GOT3 (cell line): ENCODE measurements at regions not wholly inside any gene's neighbourhood (a gene's known extent, or its start where the extent isn't known, plus 50 kb on each side); places are given as distances from the start of the nearest gene placed in this dataset.
"Not testable (repeated sequence)": the region's sequence is repeated elsewhere in the genome, so short reads cannot be mapped to it uniquely, and the experiment has no call there.

Source experiments
- DNase-seq: peaks from one replicate; lab custom pipeline; 2025; ENCODE audit warnings: mixed read lengths; lab: John Stamatoyannopoulos, UW

DNA sequence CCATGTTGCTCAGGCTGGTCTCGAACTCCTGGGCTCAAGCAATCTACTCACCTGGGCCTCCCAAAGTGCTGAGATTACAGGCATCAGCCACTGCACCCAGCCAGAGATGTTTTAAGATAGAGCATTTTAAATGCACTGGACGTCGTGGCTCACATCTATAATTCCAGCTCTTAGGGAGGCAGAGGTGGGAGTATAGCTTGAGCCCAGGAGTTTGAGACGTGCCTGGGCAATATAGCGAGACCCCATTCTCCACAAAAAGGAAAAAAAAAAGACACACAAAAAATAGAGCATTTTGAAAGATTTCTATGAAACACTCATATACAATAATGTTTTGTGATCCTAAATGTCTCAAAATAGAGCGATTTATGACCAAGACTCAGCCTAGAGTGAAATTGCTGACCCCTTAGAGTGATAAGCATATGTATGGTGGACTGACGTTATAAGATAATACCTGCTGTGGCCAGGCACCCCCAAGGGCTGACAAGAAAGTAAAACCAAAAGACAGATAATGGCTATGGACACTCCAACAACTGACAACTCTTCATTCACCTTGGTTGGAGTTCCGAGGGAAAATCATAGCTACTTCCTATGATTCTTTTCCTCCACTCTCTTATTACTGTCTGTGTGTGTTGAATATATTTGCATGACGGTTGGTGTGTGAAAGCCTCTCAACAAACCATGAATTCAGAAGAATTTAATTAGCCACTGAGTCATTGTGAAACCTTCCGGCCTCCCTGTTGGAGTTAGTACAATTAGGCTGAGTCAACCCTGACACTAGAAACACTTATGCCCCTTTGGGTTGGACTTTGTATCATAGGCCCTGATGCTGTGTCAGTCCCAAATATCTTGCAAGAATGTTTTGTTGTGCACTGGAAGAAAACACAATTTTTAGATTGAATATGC, 526.5 kb upstream of the NUDT12 start:
- no peak for DNase-seq

DNA sequence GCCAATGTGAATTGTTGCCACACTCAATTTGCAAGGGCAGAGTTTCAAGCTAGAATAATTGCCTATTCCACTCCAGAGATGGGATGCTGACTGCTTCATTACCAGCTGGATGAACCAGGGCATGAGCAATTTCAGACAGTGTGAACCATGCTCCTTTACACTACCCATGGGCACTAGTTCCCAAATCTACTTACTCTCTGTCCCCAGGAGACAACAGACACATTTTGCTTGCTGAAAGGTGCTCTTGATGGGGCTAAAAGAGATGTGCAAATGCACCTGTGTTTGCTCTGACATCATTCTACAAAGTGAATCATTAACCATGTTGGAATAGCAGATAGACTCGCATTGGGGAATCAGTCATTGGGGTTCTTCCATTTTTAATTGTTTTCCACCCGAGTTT, 522.3 kb upstream of the NUDT12 start:
- no peak for DNase-seq

DNA sequence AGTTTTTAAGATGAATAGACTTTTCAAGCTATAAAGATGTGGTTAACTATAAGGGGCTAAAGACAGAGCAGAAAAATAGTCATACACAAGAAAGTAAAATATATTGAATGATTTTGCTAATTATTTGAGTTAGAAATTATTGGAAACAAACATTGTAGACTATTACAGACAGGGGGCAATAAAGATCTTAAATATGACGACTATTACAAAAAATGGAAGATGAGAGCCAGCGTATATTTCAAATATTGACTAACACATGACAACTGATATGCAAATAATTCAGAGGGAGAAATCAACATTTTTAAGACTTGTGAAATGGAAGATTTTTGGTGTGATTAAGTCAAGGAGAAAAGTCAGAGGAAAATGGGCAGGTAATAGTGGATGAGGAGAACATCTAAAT, 520.2 kb upstream of the NUDT12 start:
- DNase-seq, result no peak

DNA sequence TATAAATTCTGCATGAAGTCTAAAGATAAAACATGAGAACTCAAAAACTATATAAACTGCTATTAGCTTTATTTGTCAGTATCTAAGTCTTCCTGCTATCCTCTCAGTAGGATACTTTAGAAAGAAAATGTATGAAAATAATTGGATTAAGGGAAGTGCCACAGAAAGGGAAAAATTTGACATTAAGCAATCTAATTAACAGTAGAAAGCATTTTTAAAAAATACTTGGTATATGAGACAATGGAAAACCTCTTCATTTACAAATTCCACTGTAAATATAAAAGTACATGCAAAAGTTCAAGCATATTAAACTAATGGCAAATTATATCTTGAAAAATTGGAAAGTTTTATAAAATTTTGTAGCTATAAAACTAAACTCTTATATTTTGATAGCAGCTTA, 518.6 kb upstream of the NUDT12 start:
- no peak for DNase-seq

DNA sequence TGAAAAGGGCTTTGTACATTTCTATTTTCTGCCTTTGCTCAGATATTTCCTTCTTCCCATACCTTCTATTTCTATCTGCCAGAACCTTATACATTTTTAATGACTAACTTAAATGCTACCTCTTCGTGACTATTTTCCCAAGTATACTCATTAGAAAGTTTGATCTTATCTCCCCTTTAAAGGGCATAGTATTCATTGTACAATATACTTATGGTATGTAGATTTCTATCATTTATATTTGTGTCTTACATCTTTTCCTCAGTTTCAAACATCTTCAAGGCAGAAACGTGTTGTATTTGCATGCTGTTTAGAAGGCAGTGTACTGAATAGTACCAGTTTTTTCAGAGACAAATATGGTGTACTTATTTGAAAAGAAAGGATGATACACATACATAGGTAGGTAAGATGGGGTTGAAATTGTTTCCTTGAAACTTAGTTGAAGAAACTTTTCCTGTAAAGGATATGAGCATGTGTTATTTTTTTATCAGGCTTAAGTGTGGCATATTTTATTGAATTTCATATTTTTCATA, 518.1 kb upstream of the NUDT12 start:
- no peak for DNase-seq

DNA sequence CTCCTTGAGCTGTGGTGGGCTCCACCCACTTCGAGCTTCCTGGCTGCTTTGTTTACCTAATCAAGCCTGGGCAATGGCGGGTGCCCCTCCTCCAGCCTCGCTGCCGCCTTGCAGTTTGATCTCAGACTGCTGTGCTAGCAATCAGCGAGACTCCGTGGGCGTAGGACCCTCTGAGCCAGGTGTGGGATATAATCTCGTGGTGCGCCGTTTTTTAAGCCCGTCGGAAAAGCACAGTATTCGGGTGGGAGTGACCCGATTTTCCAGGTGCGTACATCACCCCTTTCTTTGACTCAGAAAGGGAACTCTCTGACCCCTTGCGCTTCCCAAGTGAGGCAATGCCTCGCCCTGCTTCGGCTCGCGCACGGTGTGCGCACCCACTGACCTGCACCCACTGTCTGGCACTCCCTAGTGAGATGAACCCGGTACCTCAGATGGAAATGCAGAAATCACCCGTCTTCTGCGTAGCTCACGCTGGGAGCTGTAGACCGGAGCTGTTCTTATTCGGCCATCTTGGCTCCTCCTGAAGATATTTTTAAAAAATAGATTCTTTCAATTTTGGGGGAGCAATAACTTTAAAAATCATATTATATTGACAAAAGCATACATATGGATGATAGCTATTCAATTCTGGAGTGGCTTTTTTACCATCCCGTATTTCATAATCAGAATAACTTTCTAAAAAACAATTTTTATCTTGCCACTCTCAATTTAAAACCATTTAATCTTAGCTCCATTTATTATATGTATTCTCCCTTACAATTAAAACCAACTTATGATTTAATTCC, 517.5 kb upstream of the NUDT12 start:
- not testable (repeated sequence) for DNase-seq

DNA sequence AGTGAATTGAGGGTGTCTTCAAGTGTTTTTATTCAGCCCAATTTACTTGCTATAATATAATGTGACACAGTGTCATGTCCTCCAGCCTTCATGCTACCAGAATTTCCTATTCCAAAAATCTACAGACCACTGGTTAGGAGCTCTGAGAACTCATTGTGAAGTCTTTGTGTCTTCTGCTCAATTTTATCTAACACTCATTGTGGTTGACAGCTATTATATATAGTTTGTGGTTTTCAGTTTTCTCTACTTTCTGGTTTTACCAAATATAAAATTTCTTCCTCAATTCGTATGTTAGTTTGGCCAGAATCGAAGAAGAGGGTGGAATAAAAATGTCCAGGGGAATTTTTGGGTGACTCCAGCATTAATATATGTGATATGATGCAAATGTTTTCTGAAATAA, 509.3 kb upstream of the NUDT12 start:
- no peak for DNase-seq

DNA sequence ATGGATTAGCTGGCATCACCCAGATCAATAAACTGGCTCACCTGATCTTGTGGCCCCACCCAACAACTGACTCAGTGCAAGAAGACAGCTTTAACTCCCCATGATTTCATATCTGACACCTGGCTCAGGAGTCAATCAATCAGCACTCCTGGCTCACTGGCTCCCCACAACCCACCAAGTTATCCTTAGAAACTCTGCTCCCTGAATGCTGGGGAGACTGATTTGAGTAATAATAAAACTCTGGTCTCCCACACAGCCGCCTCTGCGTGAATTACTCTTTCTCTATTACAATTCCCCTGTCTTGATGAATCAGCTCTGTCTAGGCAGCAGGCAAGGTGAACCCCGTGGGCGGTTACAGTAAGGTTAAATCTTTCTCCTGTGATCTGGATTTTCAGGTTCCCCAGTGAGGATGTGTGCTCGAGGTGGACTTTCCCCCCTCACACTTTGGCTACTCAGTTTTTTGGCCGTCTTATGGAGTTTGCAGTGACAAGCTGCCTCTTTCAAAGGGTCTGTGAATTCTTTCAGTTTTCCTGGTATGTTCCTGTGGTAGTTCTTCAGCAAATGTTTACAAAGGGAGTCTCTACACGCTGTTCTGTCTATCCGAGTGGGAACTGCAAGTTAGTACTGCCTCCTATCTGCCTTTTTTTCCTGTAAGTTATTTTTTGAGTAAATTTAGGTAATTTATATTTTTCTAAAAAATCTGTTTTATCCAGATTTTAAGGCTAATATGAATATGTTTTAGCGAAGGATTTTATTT, 500.2 kb upstream of the NUDT12 start:
- no peak for DNase-seq

DNA sequence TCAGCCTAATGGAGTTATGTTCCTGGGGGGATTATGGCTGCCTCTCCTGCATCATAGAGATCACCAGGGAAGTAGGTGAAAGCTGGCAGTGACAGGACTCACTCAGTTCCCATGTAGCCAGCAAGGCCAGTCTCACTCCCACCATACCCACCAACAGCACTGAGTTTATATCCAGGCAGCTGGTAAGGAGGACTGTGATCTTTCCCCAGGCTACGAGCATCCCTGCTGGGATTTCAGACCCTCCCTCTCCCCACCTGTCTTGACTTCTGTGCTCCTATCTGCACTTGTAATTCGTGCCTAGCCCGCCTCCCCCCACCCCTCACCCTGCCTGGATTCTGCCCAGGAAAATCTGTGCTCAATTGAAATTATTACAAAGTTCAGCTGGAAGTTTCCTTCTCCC, 499.1 kb upstream of the NUDT12 start:
- no peak for DNase-seq

DNA sequence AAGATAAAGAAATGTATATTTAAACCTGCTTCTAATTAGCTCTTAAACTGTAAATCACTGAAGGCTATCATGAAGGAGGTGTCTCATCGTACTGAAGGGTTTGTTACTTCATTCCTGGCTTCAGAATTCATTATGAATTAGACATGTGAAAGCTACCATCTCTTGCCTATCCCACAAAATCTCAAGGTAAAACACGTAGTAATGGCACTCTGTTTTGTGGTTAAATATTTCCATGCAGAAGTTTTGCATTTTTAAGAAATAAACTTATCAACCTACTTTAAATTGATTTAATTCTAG, 490.7 kb upstream of the NUDT12 start:
- no peak for DNase-seq

DNA sequence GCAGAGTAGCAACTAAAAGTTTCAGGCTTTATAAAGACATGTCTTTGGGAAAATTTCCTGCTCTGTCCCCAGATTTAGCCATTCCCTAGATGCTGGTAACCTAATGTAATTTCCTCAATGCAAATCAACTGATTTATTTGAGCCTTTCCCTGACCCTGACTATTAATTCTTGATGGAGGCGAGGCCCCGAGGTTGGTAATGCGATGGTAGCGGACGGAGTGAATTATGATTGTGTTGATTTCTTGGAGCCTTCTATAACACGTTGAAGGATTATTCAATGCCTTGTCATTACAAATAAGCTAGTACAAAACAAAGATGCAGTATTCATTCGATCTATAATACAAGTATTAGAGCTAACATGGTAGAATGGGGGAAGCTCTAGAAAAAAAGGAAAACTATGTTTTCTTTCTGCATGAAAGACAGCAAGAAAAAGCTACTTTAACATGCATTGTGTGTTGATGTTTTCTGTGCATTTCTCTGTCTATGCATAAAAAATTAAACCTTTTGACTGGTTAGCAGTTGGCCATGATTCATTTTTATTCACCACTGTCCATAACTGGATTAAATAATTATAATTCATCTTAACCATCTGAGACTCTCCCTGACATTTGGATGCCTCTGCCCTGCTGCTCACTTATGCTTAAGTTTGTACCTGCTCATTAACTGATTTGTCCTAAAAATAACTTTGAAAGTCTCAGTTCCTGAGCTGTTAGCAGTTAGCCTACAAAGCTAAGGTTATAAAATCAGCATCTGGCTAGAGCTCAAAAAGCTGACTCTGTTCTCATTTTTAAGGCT, 490.2 kb upstream of the NUDT12 start:
- DNase-seq, result no peak

DNA sequence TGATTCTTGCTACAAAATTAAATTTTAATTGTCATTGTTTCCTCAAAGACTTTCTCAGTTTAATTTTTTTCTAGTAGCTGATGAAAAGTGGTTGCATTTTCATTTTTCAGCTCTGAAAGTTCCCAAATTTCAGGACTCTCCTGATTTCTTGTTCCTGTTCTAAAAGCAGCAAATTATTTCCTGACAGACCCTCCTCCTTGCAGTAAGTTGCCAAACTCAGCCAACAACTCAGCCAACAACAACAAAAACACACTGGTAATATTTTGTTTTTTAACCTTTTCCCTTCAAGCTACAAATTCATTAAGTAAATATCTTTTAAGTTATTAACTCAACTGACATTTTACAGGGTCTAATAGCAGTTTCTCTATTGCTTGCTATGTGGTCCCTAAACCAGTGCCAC, 487.8 kb upstream of the NUDT12 start:
- DNase-seq, result no peak

DNA sequence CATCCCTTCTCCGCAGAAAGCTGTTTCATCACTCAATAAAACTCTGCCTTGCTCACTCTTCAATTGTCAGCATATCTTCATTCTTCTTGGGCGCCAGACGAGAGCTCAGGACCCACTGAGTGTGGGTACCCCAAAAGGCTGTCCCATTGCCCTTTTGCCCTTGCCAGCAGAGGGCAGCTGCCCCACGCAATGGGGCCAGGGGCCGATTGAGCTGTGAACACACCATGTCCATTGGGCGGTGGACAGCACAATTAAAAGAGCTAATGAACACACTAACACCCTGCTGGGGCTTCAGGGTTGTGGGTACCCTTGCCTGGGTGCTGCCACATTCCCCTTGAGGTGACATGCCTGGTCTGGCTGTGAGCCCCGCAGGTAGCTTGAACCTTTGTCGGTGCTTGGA, 487.2 kb upstream of the NUDT12 start:
- DNase-seq, result no peak

DNA sequence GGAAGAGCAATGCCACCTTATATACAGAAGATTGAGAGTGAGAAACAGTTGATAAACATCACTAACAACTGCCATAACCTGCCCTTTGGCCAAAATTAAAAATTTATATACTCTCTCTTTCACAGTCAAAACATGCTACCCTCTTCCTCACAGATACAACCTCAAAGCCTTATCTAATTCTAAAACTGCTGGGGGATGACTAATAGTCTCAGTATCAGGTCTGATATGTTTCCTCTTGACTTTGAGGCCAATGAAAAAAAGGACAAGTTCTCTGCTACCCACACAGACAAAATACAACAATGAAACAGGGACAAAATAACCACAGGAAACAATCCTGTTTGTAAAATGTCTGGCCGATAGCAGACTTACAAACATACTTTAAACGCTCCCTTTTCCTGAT, 485.6 kb upstream of the NUDT12 start:
- DNase-seq, result no peak

DNA sequence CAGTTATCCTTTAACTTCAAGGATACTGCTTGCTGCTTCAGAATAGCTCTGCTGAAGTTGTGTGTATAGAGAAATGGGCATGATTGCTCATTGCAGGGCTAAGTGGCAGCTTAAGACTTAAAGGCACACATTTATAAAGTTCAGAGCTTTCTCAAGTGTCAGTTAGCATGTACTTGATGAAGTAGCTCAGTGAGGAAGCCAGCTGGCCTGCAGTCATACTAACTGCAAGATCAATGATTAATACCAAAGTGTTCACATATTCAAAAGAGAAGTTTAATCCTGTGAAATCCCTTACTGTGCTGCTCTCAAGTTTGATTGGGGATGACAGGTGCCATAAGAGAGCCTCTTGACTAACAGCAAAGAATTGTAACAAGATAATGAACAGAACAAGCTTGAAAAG, 483.4 kb upstream of the NUDT12 start:
- DNase-seq, result no peak

DNA sequence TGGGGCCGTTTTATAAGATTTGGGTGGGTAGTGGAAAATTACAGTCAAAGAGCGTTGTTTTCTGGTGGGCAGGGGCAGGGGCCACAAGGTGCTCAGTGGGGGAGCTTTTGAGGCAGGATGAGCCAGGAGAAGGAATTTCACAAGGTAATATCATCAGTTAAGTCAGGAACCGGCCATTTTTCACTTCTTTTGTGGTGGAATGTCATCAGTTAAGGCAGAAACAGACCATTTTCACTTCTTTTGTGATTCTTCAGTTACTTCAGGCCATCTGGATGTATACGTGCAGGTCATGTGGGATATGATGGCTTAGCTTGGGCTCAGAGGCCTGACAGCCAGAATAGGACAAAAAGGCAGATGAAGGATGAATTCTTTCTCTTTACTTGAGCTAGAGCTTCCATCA, 477.3 kb upstream of the NUDT12 start:
- DNase-seq, result not testable (repeated sequence)

DNA sequence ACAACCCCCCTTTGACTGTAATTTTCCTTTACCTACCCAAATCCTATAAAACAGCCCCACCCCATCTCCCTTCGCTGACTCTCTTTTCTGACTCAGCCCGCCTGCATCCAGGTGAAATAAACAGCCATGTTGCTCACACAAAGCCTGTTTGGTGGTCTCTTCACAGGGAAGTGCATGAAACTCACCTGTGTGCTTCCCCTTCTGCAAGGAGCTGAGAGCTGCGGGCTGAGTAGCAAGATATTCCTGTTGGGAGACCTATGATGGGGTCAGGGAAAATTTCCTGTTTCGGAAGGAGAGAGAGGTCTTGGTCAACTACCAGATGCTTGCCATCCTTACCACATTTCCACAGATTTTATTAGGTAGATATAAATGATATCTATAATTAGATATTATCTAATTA, 474.5 kb upstream of the NUDT12 start:
- not testable (repeated sequence) for DNase-seq

DNA sequence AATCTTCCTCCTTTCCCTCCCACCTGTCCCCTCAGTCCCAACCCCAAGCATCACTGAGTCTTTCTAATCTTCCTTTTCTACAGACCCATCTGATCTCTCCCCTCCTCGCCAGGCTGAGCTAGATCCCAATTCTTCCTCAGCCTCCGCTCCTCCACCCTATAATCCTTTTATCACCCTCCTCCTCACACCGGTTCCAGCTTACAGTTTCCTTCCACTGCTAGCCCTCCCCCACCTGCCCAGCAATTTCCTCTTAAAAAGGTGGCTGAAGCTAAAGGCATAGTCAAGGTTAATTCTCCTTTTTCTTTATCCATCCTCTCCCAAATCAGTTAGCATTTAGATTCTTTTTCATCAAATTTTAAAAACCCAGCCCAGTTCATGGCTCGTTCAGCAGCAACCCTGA, 470.6 kb upstream of the NUDT12 start:
- DNase-seq, result not testable (repeated sequence)

DNA sequence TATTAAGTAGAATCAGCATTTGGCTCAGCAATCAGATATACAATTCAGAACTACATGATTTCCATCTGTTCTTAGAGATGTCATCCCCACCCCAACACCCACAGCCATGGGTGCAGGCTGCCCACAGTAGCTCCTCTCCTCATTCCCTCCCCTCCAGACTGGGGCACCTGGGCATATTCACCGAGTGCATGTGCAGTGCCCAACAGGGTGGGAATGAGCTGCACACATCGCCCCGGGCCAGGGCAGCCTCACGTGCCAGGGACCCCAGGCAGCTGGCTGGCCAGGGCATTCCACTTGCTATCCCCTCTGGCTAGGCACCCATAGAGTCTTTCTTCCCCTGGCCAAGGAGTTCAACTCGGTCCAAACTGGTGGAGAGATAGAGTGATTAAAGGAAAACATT, 461.9 kb upstream of the NUDT12 start:
- no peak for DNase-seq

DNA sequence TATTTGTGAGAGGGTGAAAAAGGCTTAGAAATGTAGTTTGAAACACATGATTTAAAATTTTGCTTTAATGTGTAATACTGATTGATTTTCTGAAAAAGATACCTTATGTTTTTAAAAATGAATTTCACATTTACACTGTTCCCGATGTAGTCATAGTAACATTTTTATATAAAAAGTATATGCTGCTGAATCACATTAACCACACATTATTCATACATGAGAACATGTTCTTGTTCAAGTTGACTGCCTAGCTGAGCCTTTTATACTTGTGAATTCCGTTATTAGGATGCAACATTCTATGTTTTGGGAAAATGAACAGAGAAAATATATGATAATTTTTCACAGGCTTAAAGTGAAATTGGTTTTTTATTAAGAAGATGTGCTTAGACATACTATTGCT, 461.1 kb upstream of the NUDT12 start:
- DNase-seq, result no peak

DNA sequence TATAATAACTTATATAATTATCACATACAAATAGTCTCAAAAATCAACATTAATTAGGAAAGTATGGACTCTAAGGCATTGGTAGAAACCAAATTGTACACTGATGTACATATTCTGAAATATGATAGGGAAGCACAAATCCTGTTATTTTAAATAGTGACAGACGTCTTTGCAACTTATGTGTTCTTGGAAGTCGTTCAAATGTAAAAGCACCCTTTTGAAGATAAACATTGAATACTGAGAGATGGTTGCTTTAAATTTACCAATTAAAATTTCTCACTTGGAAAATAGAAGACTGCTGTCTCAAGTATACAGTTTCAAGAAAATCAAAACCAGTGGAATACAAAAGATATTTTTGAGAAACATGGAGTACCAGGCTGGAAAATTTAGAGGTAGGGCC, 457.4 kb upstream of the NUDT12 start:
- no peak for DNase-seq

DNA sequence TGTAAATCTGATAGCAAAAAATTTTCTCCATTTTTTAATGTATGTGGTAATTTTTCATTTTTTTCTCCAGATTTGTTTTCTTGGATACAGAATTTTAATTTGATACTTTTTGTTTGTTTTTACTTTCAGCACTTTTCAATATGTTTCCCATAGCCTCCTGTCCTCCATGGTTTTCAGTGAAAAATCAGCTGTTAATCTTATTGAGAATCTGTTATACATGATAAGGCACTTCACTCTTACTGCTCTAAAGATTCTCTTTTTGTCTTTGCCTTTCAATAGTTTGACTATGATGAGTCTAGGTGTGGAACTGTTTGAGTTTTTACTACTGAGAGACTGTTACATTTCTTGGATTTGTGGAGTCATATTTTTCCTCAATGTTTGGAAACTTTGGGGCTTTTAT, 455.7 kb upstream of the NUDT12 start:
- DNase-seq, result no peak
